Body of pancreas (tissue), 4 donors: ENCODE measurements at regions not wholly inside any gene's neighbourhood (a gene's known extent, or its start where the extent isn't known, plus 50 kb on each side); places are given as distances from the start of the nearest gene placed in this dataset.

Experiments
- POLR2A ChIP-seq, 3 donors: fragments of 450-650 bp; IDR thresholded peaks; one replicate each; pipeline ENCODE4 v1.6.1; 2016; ENCODE audit warnings: antibody characterized with exemption in 3 of 3, mild to moderate bottlenecking in 2 of 3
- TF ChIP-seq, protein P1 (sequence below), 7 experiments: fragments of 450-650 bp in 4 of 7; fragments of 200-600 bp in 3 of 7; sonication (generic) in 3 of 7; IDR thresholded peaks; one replicate each; pipeline ENCODE4 v1.5.1; 2016 to 2019; ENCODE audit warnings: antibody characterized with exemption in 7 of 7

DNA sequence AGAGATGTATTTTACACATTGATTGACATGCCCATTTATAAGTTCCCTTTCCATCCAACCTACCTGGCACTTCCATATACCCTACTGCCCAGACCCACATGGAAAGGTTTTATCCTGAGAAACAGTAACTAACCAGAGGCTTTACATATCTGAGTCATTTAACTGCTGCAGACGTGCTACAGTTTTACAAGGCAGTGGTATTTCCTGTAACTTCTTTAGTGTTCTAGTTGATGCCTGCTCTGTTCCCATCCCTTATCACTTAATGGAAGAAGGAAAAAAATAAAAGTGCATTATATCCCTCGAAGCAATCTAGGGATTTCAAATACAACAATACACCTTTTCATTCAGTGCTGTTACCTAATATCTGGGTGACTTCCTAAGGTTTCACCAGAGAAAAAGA is 107.1 kb downstream of the TMCO5A start:
- TF ChIP-seq, protein P1, sequence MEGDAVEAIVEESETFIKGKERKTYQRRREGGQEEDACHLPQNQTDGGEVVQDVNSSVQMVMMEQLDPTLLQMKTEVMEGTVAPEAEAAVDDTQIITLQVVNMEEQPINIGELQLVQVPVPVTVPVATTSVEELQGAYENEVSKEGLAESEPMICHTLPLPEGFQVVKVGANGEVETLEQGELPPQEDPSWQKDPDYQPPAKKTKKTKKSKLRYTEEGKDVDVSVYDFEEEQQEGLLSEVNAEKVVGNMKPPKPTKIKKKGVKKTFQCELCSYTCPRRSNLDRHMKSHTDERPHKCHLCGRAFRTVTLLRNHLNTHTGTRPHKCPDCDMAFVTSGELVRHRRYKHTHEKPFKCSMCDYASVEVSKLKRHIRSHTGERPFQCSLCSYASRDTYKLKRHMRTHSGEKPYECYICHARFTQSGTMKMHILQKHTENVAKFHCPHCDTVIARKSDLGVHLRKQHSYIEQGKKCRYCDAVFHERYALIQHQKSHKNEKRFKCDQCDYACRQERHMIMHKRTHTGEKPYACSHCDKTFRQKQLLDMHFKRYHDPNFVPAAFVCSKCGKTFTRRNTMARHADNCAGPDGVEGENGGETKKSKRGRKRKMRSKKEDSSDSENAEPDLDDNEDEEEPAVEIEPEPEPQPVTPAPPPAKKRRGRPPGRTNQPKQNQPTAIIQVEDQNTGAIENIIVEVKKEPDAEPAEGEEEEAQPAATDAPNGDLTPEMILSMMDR (IDR thresholded peaks at IDR 0.05), result no peak
- TF ChIP-seq POLR2A (IDR thresholded peaks at IDR 0.05), result no peak
